ENCODE measurements at regions not wholly inside any gene's neighbourhood (a gene's known extent, or its start where the extent isn't known, plus 50 kb on each side); places are given as distances from the start of the nearest gene placed in this dataset.

GRCh38 chr3:83706669-83707068, 1252.1 kb upstream of the CADM2 start:
- H3F3A ChIP-seq (ENCODE audit: control insufficient read depth, insufficient read depth): no peaks in the 10 kb centered on the region
- H3K36me3 ChIP-seq (ENCODE audit: control insufficient read depth, low read length): no peaks in the 10 kb centered on the region
- H3K27me3 ChIP-seq (ENCODE audit: control insufficient read depth, low read length): no peaks in the 10 kb centered on the region
- no peaks in the 10 kb centered on the region for H3K9me2 ChIP-seq (replicated peaks; ENCODE audit: control insufficient read depth, low read length)
- H3K27ac ChIP-seq (ENCODE audit: low read depth, low read length): no peak overlapping the region
- H3K79me2 ChIP-seq (ENCODE audit: control insufficient read depth, low read length): no peaks in the 10 kb centered on the region
- no peak for TF ChIP-seq CTCF (IDR thresholded peaks at IDR 0.05; ENCODE audit: low read depth, low read length, poor library complexity, severe bottlenecking)
- TF ChIP-seq EZH2phosphoT487 (IDR thresholded peaks at IDR 0.05; ENCODE audit: borderline replicate concordance, low read length): no peak
- H3K4me2 ChIP-seq (ENCODE audit: low read length): no peak overlapping the region
- no peaks in the 10 kb centered on the region; the same call in 1 of the 2 replicates for H3K9me3 ChIP-seq (ENCODE audit: control insufficient read depth, insufficient read depth, low read length)
- no peaks in the 10 kb centered on the region for H3K4me1 ChIP-seq (ENCODE audit: control insufficient read depth, low read length)
- H4K20me1 ChIP-seq (ENCODE audit: control insufficient read depth, insufficient read depth, low read depth, low read length): no peaks in the 10 kb centered on the region
- no peak overlapping the region for H3K4me3 ChIP-seq (ENCODE audit: low read length)

GRCh38 chr3:83715307-83715706, 1243.5 kb upstream of the CADM2 start:
- H3K27ac ChIP-seq (ENCODE audit: low read depth, low read length): no peak overlapping the region
- H4K20me1 ChIP-seq (ENCODE audit: control insufficient read depth, insufficient read depth, low read depth, low read length): no peaks in the 10 kb centered on the region
- no peaks in the 10 kb centered on the region for H3K4me1 ChIP-seq (ENCODE audit: control insufficient read depth, low read length)
- no peaks in the 10 kb centered on the region for H3K9me2 ChIP-seq (replicated peaks; ENCODE audit: control insufficient read depth, low read length)
- H3K79me2 ChIP-seq (ENCODE audit: control insufficient read depth, low read length): no peaks in the 10 kb centered on the region
- H3K27me3 ChIP-seq (ENCODE audit: control insufficient read depth, low read length): no peaks in the 10 kb centered on the region
- no peak overlapping the region for H3K4me3 ChIP-seq (ENCODE audit: low read length)
- no peak overlapping the region for H3K4me2 ChIP-seq (ENCODE audit: low read length)
- TF ChIP-seq CTCF (IDR thresholded peaks at IDR 0.05; ENCODE audit: low read depth, low read length, poor library complexity, severe bottlenecking) (no peak), EZH2phosphoT487 (IDR thresholded peaks at IDR 0.05; ENCODE audit: borderline replicate concordance, low read length) (no peak)
- H3F3A ChIP-seq (ENCODE audit: control insufficient read depth, insufficient read depth): no peaks in the 10 kb centered on the region
- H3K36me3 ChIP-seq (ENCODE audit: control insufficient read depth, low read length): no peaks in the 10 kb centered on the region
- no peaks in the 10 kb centered on the region for H3K9me3 ChIP-seq (ENCODE audit: control insufficient read depth, insufficient read depth, low read length)

- no peaks in the 10 kb centered on the region for H4K20me1 ChIP-seq (ENCODE audit: control insufficient read depth, insufficient read depth, low read depth, low read length)
- no peaks in the 10 kb centered on the region for H3K79me2 ChIP-seq (ENCODE audit: control insufficient read depth, low read length)
- TF ChIP-seq EZH2phosphoT487 (IDR thresholded peaks at IDR 0.05; ENCODE audit: borderline replicate concordance, low read length): no peak
- TF ChIP-seq CTCF (IDR thresholded peaks at IDR 0.05; ENCODE audit: low read depth, low read length, poor library complexity, severe bottlenecking): no peak
- H3K27ac ChIP-seq (ENCODE audit: low read depth, low read length): no peak overlapping the region
- no peaks in the 10 kb centered on the region for H3K36me3 ChIP-seq (ENCODE audit: control insufficient read depth, low read length)
- no peaks in the 10 kb centered on the region for H3K9me2 ChIP-seq (replicated peaks; ENCODE audit: control insufficient read depth, low read length)
- H3K27me3 ChIP-seq (ENCODE audit: control insufficient read depth, low read length): no peaks in the 10 kb centered on the region
- peaks cover 10% of the 10 kb centered on the region; the same call in 1 of the 2 replicates for H3K9me3 ChIP-seq (ENCODE audit: control insufficient read depth, insufficient read depth, low read length)
- H3K4me3 ChIP-seq (ENCODE audit: low read length): no peak overlapping the region
- no peaks in the 10 kb centered on the region for H3K4me1 ChIP-seq (ENCODE audit: control insufficient read depth, low read length)
- no peaks in the 10 kb centered on the region for H3F3A ChIP-seq (ENCODE audit: control insufficient read depth, insufficient read depth)
- no peak overlapping the region for H3K4me2 ChIP-seq (ENCODE audit: low read length)
Observed at GRCh38 chr3:83729576-83729975, 1229.2 kb upstream of the CADM2 start.

- Histone ChIP-seq H3K27ac (ENCODE audit: low read depth, low read length) (no peak overlapping the region), H3K9me2 (replicated peaks; ENCODE audit: control insufficient read depth, low read length) (no peaks in the 10 kb centered on the region), H3K79me2 (ENCODE audit: control insufficient read depth, low read length) (no peaks in the 10 kb centered on the region), H3K27me3 (ENCODE audit: control insufficient read depth, low read length) (no peaks in the 10 kb centered on the region), H3F3A (ENCODE audit: control insufficient read depth, insufficient read depth) (no peaks in the 10 kb centered on the region), H3K4me1 (ENCODE audit: control insufficient read depth, low read length) (no peaks in the 10 kb centered on the region), H3K9me3 (ENCODE audit: control insufficient read depth, insufficient read depth, low read length) (no peaks in the 10 kb centered on the region), H3K4me2 (ENCODE audit: low read length) (no peak overlapping the region), H3K36me3 (ENCODE audit: control insufficient read depth, low read length) (no peaks in the 10 kb centered on the region), H3K4me3 (ENCODE audit: low read length) (no peak overlapping the region), H4K20me1 (ENCODE audit: control insufficient read depth, insufficient read depth, low read depth, low read length) (no peaks in the 10 kb centered on the region)
- TF ChIP-seq CTCF (IDR thresholded peaks at IDR 0.05; ENCODE audit: low read depth, low read length, poor library complexity, severe bottlenecking): no peak
- no peak for TF ChIP-seq EZH2phosphoT487 (IDR thresholded peaks at IDR 0.05; ENCODE audit: borderline replicate concordance, low read length)
Observed at GRCh38 chr3:83734656-83735055, 1224.1 kb upstream of the CADM2 start.

Measured in DOHH2 (cell line).